Duodenal mucosa (tissue), 2 donors: ENCODE measurements at regions not wholly inside any gene's neighbourhood (a gene's known extent, or its start where the extent isn't known, plus 50 kb on each side); places are given as distances from the start of the nearest gene placed in this dataset.

Experiments
- H3K27ac ChIP-seq: one replicate; pipeline ENCODE4 v1.7.0; 2013; ENCODE audit warnings: low read depth, low read length
- H3K27me3 ChIP-seq, 2 donors: one replicate each; pipeline ENCODE4 v1.7.0; 2013; ENCODE audit warnings: low read length in 2 of 2, control low read depth in 1 of 2; ENCODE audit not compliant: insufficient read depth in 2 of 2, control insufficient read depth in 1 of 2
- H3K36me3 ChIP-seq, 2 donors: one replicate each; pipeline ENCODE4 v1.7.0; 2013; ENCODE audit warnings: low read length in 2 of 2, control low read depth in 1 of 2; ENCODE audit not compliant: insufficient read depth in 2 of 2, control insufficient read depth in 1 of 2
- H3K4me1 ChIP-seq, 2 donors: one replicate each; pipeline ENCODE4 v1.7.0; 2013; ENCODE audit warnings: low read length in 2 of 2, control low read depth in 1 of 2; ENCODE audit not compliant: insufficient read depth in 2 of 2, control insufficient read depth in 1 of 2
- H3K4me3 ChIP-seq, 2 donors: one replicate each; pipeline ENCODE4 v1.7.0; 2013; ENCODE audit warnings: low read length in 2 of 2, low read depth in 1 of 2
- H3K9ac ChIP-seq, 2 donors: one replicate each; pipeline ENCODE4 v1.7.0; 2013; ENCODE audit warnings: low read length in 2 of 2, low read depth in 1 of 2
- H3K9me3 ChIP-seq, 2 donors: one replicate each; pipeline ENCODE4 v1.7.0; 2013; ENCODE audit warnings: low read length in 2 of 2, control low read depth in 1 of 2; ENCODE audit not compliant: control insufficient read depth in 1 of 2

DNA sequence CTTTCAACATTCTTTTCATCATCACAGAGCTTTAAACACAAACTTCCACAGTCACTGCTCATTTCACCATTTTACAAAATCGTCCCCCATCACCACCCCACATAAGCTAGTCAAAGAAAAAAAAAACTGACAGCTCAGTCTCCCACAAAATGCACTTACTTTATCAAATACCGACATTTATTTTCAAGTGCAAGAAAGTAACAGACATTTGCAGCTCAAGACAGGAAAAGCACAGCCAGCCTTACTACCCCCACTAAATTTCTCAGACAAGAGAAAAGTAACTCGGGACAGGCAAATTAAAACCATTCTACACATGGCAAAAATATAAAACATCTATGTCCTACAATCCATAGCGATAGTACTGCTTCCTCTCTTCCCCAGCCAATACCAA lies 402.4 kb downstream of the SHQ1 start:
- Histone ChIP-seq H3K27me3 (no peaks in the 10 kb centered on the region), H3K27ac (peak overlapping the region; percentile 79)

GRCh38 chr3:72444656-72445223 lies 403.5 kb downstream of the SHQ1 start:
- Histone ChIP-seq H3K27me3 (no peaks in the 10 kb centered on the region), H3K9me3 (no peaks in the 10 kb centered on the region), H3K4me3 (peak overlapping the region in 1 of 2 donors; percentile 83), H3K27ac (no peak overlapping the region), H3K4me1 (peaks cover 16 to 48% of the 10 kb centered on the region in 2 donors), H3K9ac (peak overlapping the region in 1 of 2 donors; percentile 11), H3K36me3 (peaks cover 0 to under 1% of the 10 kb centered on the region in 2 donors)

More for the DNA sequence above, 402.4 kb downstream of the SHQ1 start:
- Histone ChIP-seq H3K4me1 (peaks cover 13 to 40% of the 10 kb centered on the region in 2 donors), H3K36me3 (no peaks in the 10 kb centered on the region), H3K9me3 (no peaks in the 10 kb centered on the region), H3K4me3 (peak overlapping the region; percentile 83 to 92), H3K9ac (peak overlapping the region; percentile 86 to 97)

- H3K9me3 ChIP-seq = no peaks in the 10 kb centered on the region
- H3K4me1 ChIP-seq = peaks cover 26 to 61% of the 10 kb centered on the region in 2 donors
- no peak overlapping the region for H3K4me3 ChIP-seq
- peaks cover 6 to 10% of the 10 kb centered on the region in 2 donors for H3K36me3 ChIP-seq
- H3K27ac ChIP-seq = no peak overlapping the region
- no peaks in the 10 kb centered on the region for H3K27me3 ChIP-seq
- no peak overlapping the region for H3K9ac ChIP-seq
Measured at GRCh38 chr3:72442759-72443158, 405.5 kb downstream of the SHQ1 start.

DNA sequence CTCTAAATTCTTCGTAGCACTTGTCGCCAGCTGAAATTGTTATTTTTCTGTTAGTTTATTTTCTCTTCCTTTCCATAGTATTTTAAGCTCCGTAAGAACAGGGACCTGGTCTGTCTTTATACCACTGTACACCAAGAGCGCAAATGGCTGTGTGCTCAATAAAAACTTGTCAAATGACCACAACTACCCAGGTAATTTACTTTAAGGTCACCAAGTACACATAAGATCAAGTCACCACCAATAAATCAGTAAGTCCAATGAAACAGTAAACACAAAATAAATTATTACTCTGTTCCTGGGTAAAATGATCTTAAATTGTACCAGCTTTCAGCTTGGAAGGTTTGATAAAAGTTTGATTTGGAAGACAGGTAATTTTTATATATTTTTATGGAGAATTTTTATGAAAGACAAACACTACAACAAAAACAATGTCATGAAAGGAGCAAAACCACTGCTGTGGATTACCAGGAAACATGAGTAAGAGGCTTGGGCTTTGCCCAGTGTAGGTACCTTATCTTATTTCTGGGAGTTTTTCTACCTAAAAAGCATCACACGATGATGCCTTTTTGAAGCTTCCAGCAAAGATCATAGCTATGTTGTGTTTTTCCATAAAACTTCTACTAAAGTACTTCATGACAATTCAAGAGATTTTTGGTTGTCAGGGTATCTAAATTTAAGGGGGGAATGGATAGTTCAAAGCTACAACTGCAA lies 406.8 kb downstream of the SHQ1 start:
- Histone ChIP-seq H3K27me3 (no peaks in the 10 kb centered on the region), H3K9me3 (no peaks in the 10 kb centered on the region), H3K27ac (no peak overlapping the region), H3K4me3 (no peak overlapping the region), H3K36me3 (peaks cover 6 to 10% of the 10 kb centered on the region in 2 donors), H3K4me1 (peaks cover 22 to 56% of the 10 kb centered on the region in 2 donors), H3K9ac (no peak overlapping the region)

GRCh38 chr3:72440491-72440890 lies 407.8 kb downstream of the SHQ1 start:
- no peaks in the 10 kb centered on the region for H3K9me3 ChIP-seq
- no peak overlapping the region for H3K9ac ChIP-seq
- no peak overlapping the region for H3K27ac ChIP-seq
- no peak overlapping the region for H3K4me3 ChIP-seq
- no peaks in the 10 kb centered on the region for H3K27me3 ChIP-seq
- peaks cover 22 to 56% of the 10 kb centered on the region in 2 donors for H3K4me1 ChIP-seq
- H3K36me3 ChIP-seq = peaks cover 6 to 10% of the 10 kb centered on the region in 2 donors

DNA sequence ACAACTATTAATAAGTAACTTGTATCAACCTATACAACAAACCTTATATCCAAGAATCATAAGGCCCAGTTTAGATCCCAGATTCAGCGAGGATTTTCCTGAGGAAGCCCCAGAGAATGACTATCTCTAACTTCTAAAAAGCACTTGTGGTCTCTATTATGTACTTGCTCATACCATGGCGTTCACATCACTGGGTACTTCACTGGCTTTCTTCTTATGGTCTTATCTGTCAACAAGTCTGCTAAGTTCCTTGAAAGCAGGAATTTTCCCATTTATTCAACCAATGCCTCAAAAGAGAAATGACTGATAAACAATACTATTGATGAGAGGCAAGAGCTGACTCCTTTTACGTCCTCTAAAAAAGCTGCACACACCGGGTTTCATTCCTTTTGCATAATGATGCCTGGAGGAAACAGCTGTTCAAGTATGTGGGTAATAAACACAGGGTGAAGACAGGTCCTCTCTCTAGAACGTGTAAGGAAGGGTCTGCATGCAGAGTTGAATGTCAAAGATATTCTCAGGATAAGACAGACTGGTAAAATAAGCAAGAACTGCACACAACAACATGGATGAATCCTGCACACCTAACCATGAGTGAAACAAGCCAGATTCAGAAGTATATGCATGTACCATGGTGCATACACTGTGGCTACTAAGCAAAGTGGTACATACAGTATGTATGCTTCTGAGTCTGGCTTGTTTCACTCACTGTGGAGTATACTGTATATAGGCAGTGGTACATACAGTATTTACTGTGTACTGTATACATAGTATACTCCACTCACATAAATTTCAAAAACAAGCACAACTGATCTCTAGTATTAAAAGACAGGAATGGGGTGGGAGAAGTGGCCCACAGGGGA lies 408.7 kb downstream of the SHQ1 start:
- H3K27me3 ChIP-seq = no peaks in the 10 kb centered on the region
- no peaks in the 10 kb centered on the region for H3K9me3 ChIP-seq
- H3K36me3 ChIP-seq = peaks cover 6 to 10% of the 10 kb centered on the region in 2 donors
- no peak overlapping the region for H3K9ac ChIP-seq
- H3K4me3 ChIP-seq = no peak overlapping the region
- H3K4me1 ChIP-seq = peaks cover 16 to 47% of the 10 kb centered on the region in 2 donors
- H3K27ac ChIP-seq = no peak overlapping the region

DNA sequence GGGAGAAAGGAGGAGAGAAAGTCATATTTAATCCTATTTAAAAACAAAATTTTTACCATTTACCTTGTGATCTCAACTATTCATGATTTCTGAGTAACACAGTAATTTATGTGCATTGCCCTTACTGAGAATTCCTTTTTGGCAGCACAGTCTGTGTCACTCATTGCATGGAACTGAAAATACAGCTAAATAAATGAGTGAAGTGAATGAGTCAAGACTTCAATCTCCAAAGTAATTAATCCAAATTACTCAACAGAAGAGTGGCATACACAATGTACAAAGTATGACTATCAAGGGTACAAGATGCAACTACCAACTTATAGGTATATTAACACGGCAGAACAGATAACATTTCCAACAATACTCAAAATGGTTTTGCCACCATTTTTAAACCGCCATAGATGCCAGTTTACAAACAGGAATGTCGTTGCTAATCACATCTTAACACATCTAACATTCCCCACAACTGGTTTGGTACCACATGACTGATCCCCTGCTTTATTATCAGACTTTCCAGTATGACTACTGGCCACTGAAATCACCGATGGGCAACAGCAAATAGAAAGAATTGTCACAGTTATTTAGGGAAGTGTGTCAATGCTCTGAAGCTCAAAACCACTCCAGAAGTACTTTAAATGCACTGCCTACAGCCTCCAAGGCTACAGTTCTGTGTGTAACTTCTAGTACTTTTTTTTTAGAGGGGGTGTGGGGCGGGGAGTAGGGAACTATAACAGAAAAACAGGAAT lies 410.4 kb downstream of the SHQ1 start:
- Histone ChIP-seq H3K4me3 (no peak overlapping the region), H3K9ac (no peak overlapping the region), H3K9me3 (no peaks in the 10 kb centered on the region), H3K36me3 (peaks cover 6 to 10% of the 10 kb centered on the region in 2 donors), H3K4me1 (peaks cover 13 to 33% of the 10 kb centered on the region in 2 donors), H3K27ac (no peak overlapping the region), H3K27me3 (no peaks in the 10 kb centered on the region)

DNA sequence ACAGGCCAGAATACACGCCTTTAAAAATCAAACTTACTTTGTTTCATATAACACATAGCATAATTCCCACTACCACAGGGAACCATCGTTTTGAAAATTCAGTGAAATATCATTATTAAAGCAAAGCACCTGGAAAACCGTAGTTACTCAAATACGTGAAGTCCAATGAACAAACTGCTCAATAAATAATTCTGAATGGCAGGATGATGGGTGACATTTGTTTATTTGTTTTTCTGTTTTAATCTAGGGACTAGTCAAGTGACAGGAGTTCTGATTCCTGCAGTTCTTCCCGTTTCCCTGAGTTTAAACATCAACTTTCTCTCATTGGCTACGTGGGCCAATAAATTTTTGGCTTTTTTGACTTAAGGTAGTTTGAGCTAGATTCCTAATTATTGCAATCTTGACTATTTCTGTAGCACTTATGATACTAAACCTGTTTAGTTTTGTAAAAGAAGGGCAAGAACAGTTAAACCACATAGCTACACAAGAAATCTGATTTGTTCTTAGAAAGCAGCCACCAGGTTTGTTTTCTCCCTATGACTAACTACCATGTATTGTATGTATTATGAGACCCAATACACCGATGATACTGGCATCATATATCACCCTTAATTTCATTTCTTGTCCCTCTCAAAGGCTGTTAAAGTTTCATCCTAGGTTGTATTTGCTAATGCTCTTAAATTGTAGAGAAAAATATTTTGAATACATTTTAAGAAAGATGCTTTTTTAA lies 411.2 kb downstream of the SHQ1 start:
- H3K9ac ChIP-seq = no peak overlapping the region
- H3K27ac ChIP-seq = no peak overlapping the region
- no peaks in the 10 kb centered on the region for H3K9me3 ChIP-seq
- H3K4me3 ChIP-seq = no peak overlapping the region
- H3K27me3 ChIP-seq = no peaks in the 10 kb centered on the region
- peaks cover 13 to 28% of the 10 kb centered on the region in 2 donors for H3K4me1 ChIP-seq
- H3K36me3 ChIP-seq = peaks cover 6 to 10% of the 10 kb centered on the region in 2 donors

GRCh38 chr3:72434296-72434695 lies 413.9 kb downstream of the SHQ1 start:
- no peak overlapping the region for H3K4me3 ChIP-seq
- H3K9ac ChIP-seq = no peak overlapping the region
- no peaks in the 10 kb centered on the region for H3K27me3 ChIP-seq
- no peaks in the 10 kb centered on the region for H3K9me3 ChIP-seq
- no peak overlapping the region for H3K27ac ChIP-seq
- H3K36me3 ChIP-seq = peaks cover 6 to 7% of the 10 kb centered on the region in 2 donors
- peaks cover 5 to 14% of the 10 kb centered on the region in 2 donors for H3K4me1 ChIP-seq
